Endothelial cell of umbilical vein (primary cell): ENCODE measurements at regions not wholly inside any gene's neighbourhood (a gene's known extent, or its start where the extent isn't known, plus 50 kb on each side); places are given as distances from the start of the nearest gene placed in this dataset.

ENCODE experiments used
- BruUV-seq: library from RNA; stranded (reverse); fragments of 400-500 nt; replicated peaks from 2 replicates; lab custom pipeline; 2021; lab: Mats Ljungman, UMichigan
- CTCF ChIA-PET: fragments of 300-600, 350-600 bp; sonication (Branson Sonifier 250); formaldehyde crosslinking; loops from one replicate; lab custom pipeline; 2021; ENCODE audit warnings: antibody characterized with exemption, inconsistent platforms; lab: Charles Lee
- POLR2A ChIA-PET: fragments of 300-600, 350-600 bp; sonication (Branson Sonifier 250); formaldehyde crosslinking; loops from one replicate; lab custom pipeline; 2021; ENCODE audit warnings: antibody characterized with exemption, inconsistent platforms; lab: Charles Lee
- DNase-seq: peaks from one replicate; pipeline ENCODE4 v3.0.0-alpha.2; 2011; ENCODE audit warnings: low read depth, low spot score
- FAIRE-seq: peaks from 2 replicates; lab custom pipeline; 2011; peaks lifted over from hg19 to GRCh38; lab: Jason Lieb, UNC
- H2AFZ ChIP-seq: 2 replicates; pipeline ENCODE4 v1.6.0; 2012; ENCODE audit warnings: low read depth, low read length, control low read depth, inconsistent platforms
- H3K27ac ChIP-seq: 2 replicates; pipeline ENCODE4 v1.5.1; 2011; ENCODE audit warnings: low read depth, mild to moderate bottlenecking, control low read depth, low read length, moderate library complexity; ENCODE audit not compliant: insufficient read depth
- H3K27me3 ChIP-seq, 2 experiments: 2 replicates each; pipeline versions ENCODE4 v1.6.0 to v1.6.1; 2011; ENCODE audit warnings: low read length in 2 of 2, mixed read lengths in 1 of 2; ENCODE audit not compliant: control insufficient read depth in 2 of 2, insufficient read depth in 2 of 2
- H3K36me3 ChIP-seq, 2 experiments: 2 replicates in 1 of 2; 3 replicates in 1 of 2; pipeline ENCODE4 v1.5.1; 2011; ENCODE audit warnings: low read length in 2 of 2, mild to moderate bottlenecking in 1 of 2, moderate library complexity in 1 of 2; ENCODE audit not compliant: control insufficient read depth in 2 of 2, insufficient read depth in 2 of 2; ENCODE audit errors: extremely low read depth in 1 of 2
- H3K4me1 ChIP-seq: 3 replicates; pipeline ENCODE4 v1.5.1; 2011; ENCODE audit warnings: mild to moderate bottlenecking, low read length; ENCODE audit not compliant: control insufficient read depth, insufficient read depth; ENCODE audit errors: extremely low read depth
- H3K4me2 ChIP-seq: 2 replicates; pipeline ENCODE4 v1.6.1; 2011; ENCODE audit warnings: low read length, control low read depth, mixed read lengths; ENCODE audit not compliant: insufficient read depth
- H3K4me3 ChIP-seq, 3 experiments: fragments of 200-600 bp in 1 of 3; sonication (generic), shearing (Covaris generic) in 1 of 3; replicated peaks in 1 of 3; 2 replicates each; pipeline ENCODE4 v1.5.1; 2011 to 2016; ENCODE audit warnings: control low read depth in 3 of 3, low read length in 3 of 3, mild to moderate bottlenecking in 2 of 3, inconsistent platforms in 1 of 3, low read depth in 1 of 3, moderate library complexity in 1 of 3; ENCODE audit not compliant: insufficient read depth in 1 of 3
- H3K79me2 ChIP-seq: 2 replicates; pipeline ENCODE4 v1.6.0; 2012; ENCODE audit warnings: low read length, inconsistent platforms; ENCODE audit not compliant: control insufficient read depth, insufficient read depth
- H3K9ac ChIP-seq: replicated peaks from 2 replicates; pipeline ENCODE3; 2011; ENCODE audit warnings: low read length, control low read depth; ENCODE audit not compliant: insufficient read depth; ENCODE audit errors: extremely low read depth
- H3K9me1 ChIP-seq: replicated peaks from 3 replicates; pipeline ENCODE4 v1.6.0; 2011; ENCODE audit warnings: mild to moderate bottlenecking, low read length; ENCODE audit not compliant: control insufficient read depth, insufficient read depth; ENCODE audit errors: extremely low read depth
- H3K9me3 ChIP-seq: replicated peaks from 2 replicates; pipeline ENCODE4 v1.5.1; 2012; ENCODE audit warnings: low read length, inconsistent platforms; ENCODE audit not compliant: control insufficient read depth, insufficient read depth
- H4K20me1 ChIP-seq: replicated peaks from 2 replicates; pipeline ENCODE3; 2011; ENCODE audit warnings: mild to moderate bottlenecking, low read length; ENCODE audit not compliant: control insufficient read depth, insufficient read depth; ENCODE audit errors: extremely low read depth
- CTCF ChIP-seq, 2 donors: IDR thresholded peaks; 1 replicate in 1 of 2; 2 replicates in 1 of 2; pipeline ENCODE4 v1.5.1; 2011; ENCODE audit warnings: low read length in 2 of 2, mild to moderate bottlenecking in 2 of 2, moderate library complexity in 2 of 2, control low read depth in 1 of 2, inconsistent platforms in 1 of 2, low read depth in 1 of 2; ENCODE audit not compliant: insufficient read depth in 1 of 2; ENCODE audit errors: extremely low read depth in 1 of 2
- EZH2 ChIP-seq: IDR thresholded peaks from 2 replicates; pipeline ENCODE4 v1.6.1; 2012; ENCODE audit warnings: borderline replicate concordance, low read depth, mild to moderate bottlenecking, moderate library complexity, low read length, inconsistent platforms; ENCODE audit not compliant: severe bottlenecking
- FOS ChIP-seq: IDR thresholded peaks from 2 replicates; pipeline ENCODE4 v1.6.1; 2011; ENCODE audit warnings: mild to moderate bottlenecking, low read length, moderate library complexity, borderline replicate concordance; ENCODE audit not compliant: insufficient read depth
- GATA2 ChIP-seq: IDR thresholded peaks from 2 replicates; pipeline ENCODE4 v1.7.0; 2011; ENCODE audit warnings: low read depth, mild to moderate bottlenecking, moderate library complexity, mixed read lengths, low read length; ENCODE audit not compliant: insufficient read length, insufficient read depth
- JUN ChIP-seq: IDR thresholded peaks from 2 replicates; pipeline ENCODE4 v1.6.1; 2011; ENCODE audit warnings: borderline replicate concordance, low read depth; ENCODE audit not compliant: insufficient read length, insufficient read depth
- MAX ChIP-seq: IDR thresholded peaks from 2 replicates; pipeline ENCODE4 v1.6.1; 2011; ENCODE audit not compliant: insufficient read depth, insufficient read length
- MYC ChIP-seq: IDR thresholded peaks from one replicate; pipeline ENCODE4 v1.6.1; 2011; ENCODE audit warnings: mild to moderate bottlenecking, low read depth, low read length
- POLR2A ChIP-seq: IDR thresholded peaks from 2 replicates; pipeline ENCODE4 v1.6.1; 2012; ENCODE audit warnings: low read depth, mild to moderate bottlenecking, control low read depth, low read length
- POLR2AphosphoS5 ChIP-seq: IDR thresholded peaks from 2 replicates; pipeline ENCODE4 v1.6.1; 2012; ENCODE audit warnings: low read depth, mild to moderate bottlenecking, control low read depth, low read length, moderate library complexity; ENCODE audit not compliant: insufficient read depth
- dilution Hi-C: fragments of 300-500 bp; cut with MboI; formaldehyde crosslinking; loops from one replicate; pipeline ENCODE4 v1.15.0; 2019; ENCODE audit warnings: low sequenced_read_pairs; ENCODE audit not compliant: extremely low pct_ligation_motif_present
- intact Hi-C: fragments of 100-400 bp; cut with micrococcal nuclease; formaldehyde crosslinking; loops from one replicate; pipeline ENCODE4 v1.10.0; 2022

GRCh38 chr6:73932866-73933265 lies 236.9 kb downstream of the CD109 start:
- H3K9me1 ChIP-seq, result no peaks in the 10 kb centered on the region
- no TSS peak for BruUV-seq
- H3K4me3 ChIP-seq, result no peak overlapping the region
- dilution Hi-C loops, result no loop called here
- no peaks in the 10 kb centered on the region for H3K36me3 ChIP-seq
- no peak overlapping the region for H3K4me2 ChIP-seq
- peaks cover 4 to 5% of the 10 kb centered on the region in 2 experiments for H3K27me3 ChIP-seq
- no peak for FAIRE-seq
- TF ChIP-seq CTCF (IDR thresholded peaks at IDR 0.05; ENCODE audit: extremely low read depth in 1 of 2, insufficient read depth in 1 of 2, low read depth in 1 of 2, low read length in 2 of 2), result no peak
- no peak for TF ChIP-seq EZH2
- TF ChIP-seq MAX, result no peak
- TF ChIP-seq POLR2A, result no peak
- no peak for TF ChIP-seq JUN
- no peak for TF ChIP-seq GATA2
- TF ChIP-seq FOS, result no peak
- TF ChIP-seq MYC, result no peak
- TF ChIP-seq POLR2AphosphoS5, result no peak
- intact Hi-C loops, result no loop called here
- ChIA-PET POLR2A (no interaction called here), CTCF (no interaction called here)
- H4K20me1 ChIP-seq, result no peaks in the 10 kb centered on the region
- no peaks in the 10 kb centered on the region for H3K4me1 ChIP-seq
- no peak overlapping the region for H3K27ac ChIP-seq
- DNase-seq, result no peak
- H3K79me2 ChIP-seq, result no peaks in the 10 kb centered on the region
- H3K9me3 ChIP-seq, result no peaks in the 10 kb centered on the region
- no peak overlapping the region for H3K9ac ChIP-seq
- H2AFZ ChIP-seq, result no peak overlapping the region
